ENCODE measurements at regions not wholly inside any gene's neighbourhood (a gene's known extent, or its start where the extent isn't known, plus 50 kb on each side); places are given as distances from the start of the nearest gene placed in this dataset.
"Not testable (repeated sequence)": the region's sequence is repeated elsewhere in the genome, so short reads cannot be mapped to it uniquely, and the experiment has no call there.

DNA sequence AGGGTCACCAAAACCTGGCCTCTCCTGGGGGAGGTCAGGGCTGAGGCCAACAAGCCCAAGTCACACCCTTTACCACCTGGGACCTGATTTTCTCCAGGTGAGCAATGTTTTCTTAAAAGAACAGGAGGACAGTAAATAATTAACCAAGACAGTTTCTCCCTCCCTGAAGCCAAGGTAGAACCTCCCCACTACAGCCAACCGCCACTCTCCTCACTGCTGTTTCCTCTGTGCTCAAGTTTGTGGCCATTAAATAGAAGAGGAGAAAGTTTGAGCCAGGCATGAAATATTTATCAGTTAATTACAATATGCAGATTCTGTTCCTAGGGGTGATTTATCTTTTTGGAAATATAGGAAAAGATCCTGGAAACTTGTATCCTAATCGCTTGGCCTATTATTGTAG is 150.6 kb upstream of the ANKRD20A1 start:
- not testable (repeated sequence) for TF ChIP-seq POLR2A (IDR thresholded peaks at IDR 0.05)
- TF ChIP-seq, protein P1, sequence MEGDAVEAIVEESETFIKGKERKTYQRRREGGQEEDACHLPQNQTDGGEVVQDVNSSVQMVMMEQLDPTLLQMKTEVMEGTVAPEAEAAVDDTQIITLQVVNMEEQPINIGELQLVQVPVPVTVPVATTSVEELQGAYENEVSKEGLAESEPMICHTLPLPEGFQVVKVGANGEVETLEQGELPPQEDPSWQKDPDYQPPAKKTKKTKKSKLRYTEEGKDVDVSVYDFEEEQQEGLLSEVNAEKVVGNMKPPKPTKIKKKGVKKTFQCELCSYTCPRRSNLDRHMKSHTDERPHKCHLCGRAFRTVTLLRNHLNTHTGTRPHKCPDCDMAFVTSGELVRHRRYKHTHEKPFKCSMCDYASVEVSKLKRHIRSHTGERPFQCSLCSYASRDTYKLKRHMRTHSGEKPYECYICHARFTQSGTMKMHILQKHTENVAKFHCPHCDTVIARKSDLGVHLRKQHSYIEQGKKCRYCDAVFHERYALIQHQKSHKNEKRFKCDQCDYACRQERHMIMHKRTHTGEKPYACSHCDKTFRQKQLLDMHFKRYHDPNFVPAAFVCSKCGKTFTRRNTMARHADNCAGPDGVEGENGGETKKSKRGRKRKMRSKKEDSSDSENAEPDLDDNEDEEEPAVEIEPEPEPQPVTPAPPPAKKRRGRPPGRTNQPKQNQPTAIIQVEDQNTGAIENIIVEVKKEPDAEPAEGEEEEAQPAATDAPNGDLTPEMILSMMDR (IDR thresholded peaks at IDR 0.05) = not testable (repeated sequence)
